GM12878 (cell line): ENCODE measurements at regions not wholly inside any gene's neighbourhood (a gene's known extent, or its start where the extent isn't known, plus 50 kb on each side); places are given as distances from the start of the nearest gene placed in this dataset.

Source experiments
- ATAC-seq: fragments of 200-7000 bp; cut with Tn5 transposase; 3 replicates; pipeline ENCODE4 v1.9.1; 2020; ENCODE audit warnings: mild to moderate bottlenecking, moderate library complexity
- BruUV-seq: library from RNA; stranded (reverse); fragments of 400-500 nt; replicated peaks from 2 replicates; lab custom pipeline; 2021; lab: Mats Ljungman, UMichigan
- CTCF ChIA-PET: fragments of 300-600 bp; sonication (Branson Sonifier 250); formaldehyde crosslinking; extraction: SDS; loops from one replicate; lab custom pipeline; 2021; ENCODE audit warnings: inconsistent platforms; lab: Yijun Ruan, JAX
- POLR2A ChIA-PET: fragments of 350-600 bp; formaldehyde crosslinking; extraction: SDS; loops from one replicate; lab custom pipeline; 2021; ENCODE audit warnings: inconsistent platforms; lab: Charles Lee
- RAD21 ChIA-PET: fragments of 300-600 bp; sonication (Branson Sonifier 250); formaldehyde crosslinking; loops from one replicate; lab custom pipeline; 2023; ENCODE audit warnings: antibody characterized with exemption; ENCODE audit not compliant: unreplicated experiment; lab: Charles Lee
- SMC1A ChIA-PET: fragments of 300-600 bp; sonication (Branson Sonifier 250); formaldehyde crosslinking; loops from one replicate; lab custom pipeline; 2023; ENCODE audit not compliant: unreplicated experiment, uncharacterized antibody; lab: Charles Lee
- DNase-seq: peaks from one replicate; pipeline ENCODE4 v3.0.0-alpha.2; 2011; ENCODE audit warnings: low read depth, low spot score
- FAIRE-seq: peaks from 3 replicates; lab custom pipeline; 2011; peaks lifted over from hg19 to GRCh38; lab: Jason Lieb, UNC
- H2AFZ ChIP-seq: 2 replicates; pipeline ENCODE4 v1.6.0; 2011; ENCODE audit warnings: low read depth, low read length, control low read depth; ENCODE audit not compliant: control insufficient read depth
- H3K27ac ChIP-seq: 2 replicates; pipeline ENCODE4 v1.5.1; 2011; ENCODE audit warnings: control low read depth; ENCODE audit not compliant: control insufficient read depth, insufficient read depth
- H3K27me3 ChIP-seq, 2 experiments: replicated peaks in 1 of 2; 2 replicates each; pipeline versions ENCODE4 v1.6.0 to v1.6.1; 2011; ENCODE audit warnings: low read length in 1 of 2; ENCODE audit not compliant: control insufficient read depth in 2 of 2, insufficient read depth in 2 of 2
- H3K36me3 ChIP-seq, 2 experiments: 2 replicates each; pipeline ENCODE4 v1.5.1; 2011; ENCODE audit warnings: low read length in 1 of 2; ENCODE audit not compliant: control insufficient read depth in 2 of 2, insufficient read depth in 2 of 2
- H3K4me1 ChIP-seq: 2 replicates; pipeline ENCODE4 v1.6.1; 2011; ENCODE audit warnings: mild to moderate bottlenecking, low read length, moderate library complexity, mixed read lengths; ENCODE audit not compliant: control insufficient read depth, insufficient read depth
- H3K4me2 ChIP-seq: 2 replicates; pipeline ENCODE4 v1.6.0; 2011; ENCODE audit warnings: control low read depth; ENCODE audit not compliant: control insufficient read depth, insufficient read depth
- H3K4me3 ChIP-seq: fragments of 200-600 bp; sonication (generic); 2 replicates; pipeline ENCODE4 v1.5.1; 2016
- H3K79me2 ChIP-seq: 2 replicates; pipeline ENCODE4 v1.6.0; 2011; ENCODE audit warnings: low read length; ENCODE audit not compliant: control insufficient read depth, insufficient read depth
- H3K9ac ChIP-seq: 2 replicates; pipeline ENCODE4 v1.8.0; 2011; ENCODE audit warnings: low read length, control low read depth, mixed read lengths; ENCODE audit not compliant: control insufficient read depth, insufficient read depth
- H3K9me3 ChIP-seq: replicated peaks from 3 replicates; pipeline ENCODE4 v1.5.1; 2011; ENCODE audit warnings: mild to moderate bottlenecking, low read length; ENCODE audit not compliant: control insufficient read depth, insufficient read depth
- H4K20me1 ChIP-seq: 2 replicates; pipeline ENCODE4 v1.6.0; 2011; ENCODE audit not compliant: control insufficient read depth, insufficient read depth
- HDAC2 ChIP-seq: fragments of 200-600 bp; sonication (generic); IDR thresholded peaks from 2 replicates; pipeline ENCODE4 v1.6.1; 2017
- MEF2A ChIP-seq: IDR thresholded peaks from 2 replicates; pipeline ENCODE4 v1.6.1; 2011; ENCODE audit warnings: low read depth, mild to moderate bottlenecking, low read length, moderate library complexity; ENCODE audit not compliant: insufficient read depth
- PRDM15 ChIP-seq: fragments of 450-650 bp; formaldehyde crosslinking; IDR thresholded peaks from 2 replicates; pipeline ENCODE4 v1.4.0; 2020; ENCODE audit warnings: mild to moderate bottlenecking, moderate library complexity
- RELB ChIP-seq: fragments of 450-650 bp; IDR thresholded peaks from 2 replicates; pipeline ENCODE4 v1.6.1; 2017; ENCODE audit warnings: low read depth, mild to moderate bottlenecking, moderate library complexity
- ZBTB4 ChIP-seq: fragments of 450-650 bp; formaldehyde crosslinking; IDR thresholded peaks from 2 replicates; pipeline ENCODE4 v1.4.0; 2022; ENCODE audit warnings: mild to moderate bottlenecking, moderate library complexity
- WGBS: methylation state at CpG from one replicate; pipeline ENCODE4 v1.1.6; 2016; ENCODE audit warnings: low lambda C conversion rate; ENCODE audit not compliant: insufficient replicate concordance, insufficient coverage; ENCODE audit errors: missing lambda C conversion rate; 5-methylcytosine and 5-hydroxymethylcytosine counted together
- in situ Hi-C: fragments of 300-500 bp; cut with MboI; formaldehyde crosslinking; loops from 9 replicates; pipeline ENCODE4 v1.14.3; 2018; ENCODE audit warnings: mixed read lengths
- intact Hi-C: fragments of 100-400 bp; cut with micrococcal nuclease; formaldehyde crosslinking; loops from one replicate; pipeline ENCODE4 v1.14.2; 2022; ENCODE audit not compliant: unreplicated experiment

GRCh38 chr7:16235147-16236114 is 185.9 kb downstream of the CRPPA start (continued):
- no peak for TF ChIP-seq RELB
- TF ChIP-seq, all 136 proteins: peak for 0

- Histone ChIP-seq H2AFZ (no peak overlapping the region), H3K4me3 (no peak overlapping the region), H3K27me3 (no peaks in the 10 kb centered on the region), H4K20me1 (no peaks in the 10 kb centered on the region), H3K4me2 (no peak overlapping the region), H3K36me3 (no peaks in the 10 kb centered on the region), H3K4me1 (no peaks in the 10 kb centered on the region), H3K79me2 (no peaks in the 10 kb centered on the region), H3K27ac (no peak overlapping the region), H3K9me3 (no peaks in the 10 kb centered on the region), H3K9ac (no peak overlapping the region)
- BruUV-seq, result no TSS peak
- ChIA-PET RAD21 (no interaction called here), POLR2A (no interaction called here), CTCF (no interaction called here), SMC1A (no interaction called here)
- ATAC-seq (no peak), DNase-seq (no peak), FAIRE-seq (no peak)
- WGBS, result 17% methylated on average over 2 of the region's 2 CpGs
- TF ChIP-seq HDAC2, result no peak
- TF ChIP-seq MEF2A, result no peak
- TF ChIP-seq PRDM15, result no peak
- no peak for TF ChIP-seq ZBTB4 (CRISPR knock-in tag)
- in situ Hi-C loops, result no loop called here
- intact Hi-C loops, result no loop called here
Measured at GRCh38 chr7:16234493-16235146, 186.7 kb downstream of the CRPPA start.
